ENCODE measurements at regions not wholly inside any gene's neighbourhood (a gene's known extent, or its start where the extent isn't known, plus 50 kb on each side); places are given as distances from the start of the nearest gene placed in this dataset.

DNA sequence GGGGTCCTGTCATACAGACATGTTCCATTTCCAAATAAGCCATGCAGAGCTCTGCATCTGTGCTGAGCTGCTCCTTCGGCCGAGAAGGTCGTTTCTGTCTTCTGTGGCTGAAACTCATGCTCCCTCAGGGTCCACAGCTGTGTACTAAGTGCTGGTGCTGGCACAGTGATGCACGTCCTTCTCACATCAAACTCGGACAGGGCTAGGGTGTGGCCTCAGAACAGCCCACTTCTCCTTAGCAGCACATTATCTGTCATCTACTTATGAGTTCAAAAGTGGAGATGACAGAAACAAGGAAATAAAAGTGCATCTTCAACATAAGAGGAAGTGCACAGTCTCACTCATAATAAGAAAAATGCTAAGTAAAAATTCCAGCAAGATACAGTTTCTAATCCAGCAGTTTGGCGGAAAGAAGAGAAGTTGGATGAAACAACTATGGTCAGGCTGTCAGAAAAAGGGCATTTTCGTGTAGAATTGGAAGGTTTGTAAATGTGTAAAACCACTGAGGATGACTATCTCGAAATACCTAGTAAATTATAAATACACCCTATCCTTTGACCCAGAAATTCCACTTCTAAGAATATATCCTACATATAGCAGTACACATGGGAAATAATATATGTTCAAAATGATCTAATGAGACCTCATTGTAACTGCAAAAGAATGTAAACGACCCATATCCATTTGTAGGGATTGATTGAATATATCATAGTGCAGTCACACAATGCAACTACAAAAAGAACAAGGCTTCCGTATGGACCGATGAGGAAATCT, 53.7 kb upstream of the APCDD1 start:
- Histone ChIP-seq H3K27ac (no peak overlapping the region), H3K4me1 (no peaks in the 10 kb centered on the region), H3K4me3 (no peak overlapping the region), H3K27me3 (no peaks in the 10 kb centered on the region), H3K36me3 (no peaks in the 10 kb centered on the region), H3K9me3 (no peaks in the 10 kb centered on the region)
- DNase-seq = no peak
- no peak for TF ChIP-seq POLR2A (IDR thresholded peaks at IDR 0.05)
- no peak for TF ChIP-seq CTCF (IDR thresholded peaks at IDR 0.05)

GRCh38 chr18:10401521-10401920, 52.9 kb upstream of the APCDD1 start:
- Histone ChIP-seq H3K9me3 (no peaks in the 10 kb centered on the region), H3K4me3 (no peak overlapping the region), H3K36me3 (no peaks in the 10 kb centered on the region), H3K4me1 (no peaks in the 10 kb centered on the region), H3K27ac (no peak overlapping the region), H3K27me3 (no peaks in the 10 kb centered on the region)
- no peak for TF ChIP-seq POLR2A (IDR thresholded peaks at IDR 0.05)
- no peak for TF ChIP-seq CTCF (IDR thresholded peaks at IDR 0.05)
- no peak for DNase-seq

- no peak for TF ChIP-seq CTCF (IDR thresholded peaks at IDR 0.05)
- TF ChIP-seq POLR2A (IDR thresholded peaks at IDR 0.05) = no peak
- Histone ChIP-seq H3K4me1 (no peaks in the 10 kb centered on the region), H3K36me3 (no peaks in the 10 kb centered on the region), H3K27ac (no peak overlapping the region), H3K4me3 (no peak overlapping the region), H3K9me3 (no peaks in the 10 kb centered on the region), H3K27me3 (no peaks in the 10 kb centered on the region)
- no peak for DNase-seq
Observed at GRCh38 chr18:10401930-10402329, 52.5 kb upstream of the APCDD1 start.

DNA sequence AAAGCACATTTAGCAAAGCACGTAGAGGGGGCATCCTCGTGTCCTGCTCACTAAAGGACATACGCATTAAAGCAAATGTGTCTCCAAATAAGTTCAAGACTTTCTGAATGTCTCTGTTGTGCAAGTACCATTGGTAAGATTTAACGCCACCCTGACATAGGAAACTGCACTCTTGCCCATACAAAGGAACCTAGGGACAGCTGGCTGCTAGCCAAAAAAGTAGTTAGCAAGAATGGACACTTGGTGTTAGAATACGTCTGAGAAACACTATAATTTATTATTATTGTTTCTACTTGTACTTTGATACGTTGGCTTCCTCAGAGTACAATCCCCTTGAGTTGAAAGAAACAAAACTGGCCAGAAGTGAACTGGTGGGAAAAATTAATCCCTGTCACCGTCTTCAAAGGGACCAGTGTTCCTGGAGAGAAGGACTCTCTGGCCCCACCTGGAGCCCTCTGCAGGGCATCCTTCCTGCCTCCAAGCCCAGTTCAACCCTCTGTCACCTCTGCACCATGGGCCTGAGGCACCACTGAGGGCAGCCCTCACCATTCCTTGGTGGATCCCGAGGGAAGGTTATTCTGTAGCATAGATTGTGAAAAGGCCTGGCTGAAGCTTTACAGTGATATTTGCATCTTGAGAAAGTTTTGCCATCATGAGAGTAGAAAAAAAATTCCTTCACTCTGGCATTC, 51.4 kb upstream of the APCDD1 start:
- no peaks in the 10 kb centered on the region for H3K4me1 ChIP-seq
- no peaks in the 10 kb centered on the region for H3K9me3 ChIP-seq
- TF ChIP-seq CTCF (IDR thresholded peaks at IDR 0.05) (no peak), POLR2A (IDR thresholded peaks at IDR 0.05) (no peak)
- DNase-seq = no peak
- H3K27me3 ChIP-seq = no peaks in the 10 kb centered on the region
- no peak overlapping the region for H3K27ac ChIP-seq
- no peaks in the 10 kb centered on the region for H3K36me3 ChIP-seq
- no peak overlapping the region for H3K4me3 ChIP-seq

DNA sequence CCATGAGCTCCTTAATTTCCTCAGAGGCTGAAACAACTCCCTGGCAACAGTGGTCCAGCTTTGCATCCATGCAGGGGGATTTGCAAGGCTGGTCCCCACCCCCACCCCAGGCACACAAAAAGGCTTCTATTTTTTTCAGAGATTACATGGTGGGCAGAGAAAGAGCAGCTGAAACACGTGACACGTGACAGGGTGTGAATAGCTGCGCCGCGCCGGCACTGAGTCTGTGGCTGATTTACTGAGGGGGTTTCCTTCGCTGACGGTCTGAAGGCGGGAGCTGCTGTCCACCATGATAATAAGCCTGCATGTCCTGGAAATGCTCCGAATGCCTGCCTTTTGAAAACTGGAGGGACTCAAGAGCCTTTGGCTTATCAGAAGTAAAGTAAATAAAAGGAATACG, 50.7 kb upstream of the APCDD1 start:
- H3K36me3 ChIP-seq = no peaks in the 10 kb centered on the region
- no peak overlapping the region for H3K27ac ChIP-seq

More for the DNA sequence above, 50.7 kb upstream of the APCDD1 start:
- Histone ChIP-seq H3K4me3 (no peak overlapping the region), H3K27me3 (no peaks in the 10 kb centered on the region), H3K9me3 (no peaks in the 10 kb centered on the region), H3K4me1 (no peaks in the 10 kb centered on the region)
- DNase-seq = no peak
- TF ChIP-seq CTCF (IDR thresholded peaks at IDR 0.05) = no peak
- no peak for TF ChIP-seq POLR2A (IDR thresholded peaks at IDR 0.05)
